IMR-90 (cell line): ENCODE measurements at regions not wholly inside any gene's neighbourhood (a gene's known extent, or its start where the extent isn't known, plus 50 kb on each side); places are given as distances from the start of the nearest gene placed in this dataset.
"Not testable (repeated sequence)": the region's sequence is repeated elsewhere in the genome, so short reads cannot be mapped to it uniquely, and the experiment has no call there.

ENCODE experiments used
- BHLHE40 ChIP-seq: fragments of 150-350 bp; IDR thresholded peaks from 2 replicates; pipeline ENCODE4 v1.6.1; 2016; ENCODE audit warnings: mild to moderate bottlenecking, low read depth, low read length
- CHD1 ChIP-seq: IDR thresholded peaks from 2 replicates; pipeline ENCODE4 v1.6.1; 2012; ENCODE audit warnings: low read depth, low read length, improper control_type of control experiment
- FOS ChIP-seq: fragments of 150-350 bp; IDR thresholded peaks from 2 replicates; pipeline ENCODE4 v1.6.1; 2016; ENCODE audit warnings: low read depth, low read length
- POLR2A ChIP-seq: IDR thresholded peaks from 2 replicates; pipeline ENCODE4 v1.6.1; 2012; ENCODE audit warnings: mild to moderate bottlenecking, low read depth, low read length
- RFX5 ChIP-seq: IDR thresholded peaks from 2 replicates; pipeline ENCODE4 v1.8.0; 2012; ENCODE audit warnings: low read depth, mild to moderate bottlenecking, low read length, moderate library complexity
- TF ChIP-seq, protein P1 (sequence below): conservative IDR thresholded peaks from 2 replicates; pipeline ENCODE4 v1.5.1; 2012; ENCODE audit warnings: mild to moderate bottlenecking, low read depth, low read length, improper control_type of control experiment

DNA sequence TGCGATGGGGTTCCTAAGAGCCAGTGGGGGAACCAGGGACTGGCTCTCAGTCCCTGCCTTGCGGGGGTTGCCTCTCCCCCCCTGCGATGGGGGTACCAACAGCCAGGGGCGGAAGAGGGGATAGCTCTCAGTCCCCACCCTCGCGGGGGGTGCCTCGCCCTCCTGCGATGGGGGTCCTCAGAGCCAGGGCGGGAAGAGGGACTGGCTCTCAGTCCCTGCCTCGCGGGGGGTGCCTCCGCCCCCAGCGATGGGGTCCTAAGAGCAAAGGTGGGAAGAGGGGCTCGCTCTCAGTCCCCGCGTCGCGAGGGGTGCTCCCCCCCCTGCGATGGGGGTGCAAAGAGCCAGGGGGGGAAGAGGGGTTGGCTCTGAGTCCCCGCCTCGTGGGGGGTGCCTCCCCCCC is 162.0 kb downstream of the ATP6V0E2 start:
- TF ChIP-seq, protein P1, sequence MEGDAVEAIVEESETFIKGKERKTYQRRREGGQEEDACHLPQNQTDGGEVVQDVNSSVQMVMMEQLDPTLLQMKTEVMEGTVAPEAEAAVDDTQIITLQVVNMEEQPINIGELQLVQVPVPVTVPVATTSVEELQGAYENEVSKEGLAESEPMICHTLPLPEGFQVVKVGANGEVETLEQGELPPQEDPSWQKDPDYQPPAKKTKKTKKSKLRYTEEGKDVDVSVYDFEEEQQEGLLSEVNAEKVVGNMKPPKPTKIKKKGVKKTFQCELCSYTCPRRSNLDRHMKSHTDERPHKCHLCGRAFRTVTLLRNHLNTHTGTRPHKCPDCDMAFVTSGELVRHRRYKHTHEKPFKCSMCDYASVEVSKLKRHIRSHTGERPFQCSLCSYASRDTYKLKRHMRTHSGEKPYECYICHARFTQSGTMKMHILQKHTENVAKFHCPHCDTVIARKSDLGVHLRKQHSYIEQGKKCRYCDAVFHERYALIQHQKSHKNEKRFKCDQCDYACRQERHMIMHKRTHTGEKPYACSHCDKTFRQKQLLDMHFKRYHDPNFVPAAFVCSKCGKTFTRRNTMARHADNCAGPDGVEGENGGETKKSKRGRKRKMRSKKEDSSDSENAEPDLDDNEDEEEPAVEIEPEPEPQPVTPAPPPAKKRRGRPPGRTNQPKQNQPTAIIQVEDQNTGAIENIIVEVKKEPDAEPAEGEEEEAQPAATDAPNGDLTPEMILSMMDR = not testable (repeated sequence)
- TF ChIP-seq BHLHE40, POLR2A, FOS, RFX5, CHD1: not testable (repeated sequence)
